ENCODE measurements at regions not wholly inside any gene's neighbourhood (a gene's known extent, or its start where the extent isn't known, plus 50 kb on each side); places are given as distances from the start of the nearest gene placed in this dataset.
"Not testable (repeated sequence)": the region's sequence is repeated elsewhere in the genome, so short reads cannot be mapped to it uniquely, and the experiment has no call there.

DNA sequence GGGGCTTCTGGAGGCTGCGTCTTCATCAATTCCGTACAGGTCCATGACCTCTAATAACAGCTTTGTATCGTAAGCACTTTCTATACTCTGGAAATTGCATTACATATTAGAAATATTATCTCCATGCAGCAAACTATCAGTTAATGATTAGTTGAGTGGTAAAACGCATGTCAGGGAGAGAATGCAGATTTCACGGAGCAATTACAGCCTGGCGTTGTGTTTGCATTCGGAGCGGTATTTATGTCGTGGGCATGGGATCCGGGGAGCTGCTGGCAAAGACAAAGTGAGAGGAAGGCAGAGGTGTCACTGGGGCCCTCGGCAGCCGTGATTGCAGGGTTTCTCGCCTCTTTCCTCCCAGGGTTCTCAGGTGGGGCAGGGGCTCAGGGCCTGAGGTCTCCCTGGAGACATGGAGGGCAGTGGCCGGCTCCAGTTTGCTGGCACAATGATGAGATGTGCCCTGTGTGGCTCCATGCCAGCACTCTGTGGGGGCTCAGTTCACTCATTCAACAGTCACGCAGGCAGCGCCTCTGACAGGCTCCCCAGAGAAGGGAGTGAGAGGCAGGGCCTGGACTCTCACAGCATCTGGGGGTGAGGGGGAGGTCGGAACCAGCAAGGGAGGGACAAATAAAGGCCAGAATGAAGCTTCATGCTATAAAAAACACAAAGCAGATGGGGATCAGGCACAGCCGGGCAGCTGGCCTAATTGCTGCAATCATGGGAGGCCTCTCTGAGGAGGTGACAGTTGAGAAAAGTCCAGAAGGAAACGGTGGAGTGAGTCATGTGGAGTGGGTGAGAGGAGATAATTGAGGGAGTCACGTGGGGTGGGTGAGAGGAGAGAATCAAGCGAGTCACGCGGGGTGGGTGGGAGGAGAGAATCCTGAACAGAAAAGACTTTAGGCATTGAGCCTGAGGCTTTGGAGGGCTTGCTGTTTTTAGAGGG, 1002.7 kb downstream of the BRD1 start:
- no peak for DNase-seq (ENCODE audit: low read depth, low spot score)

- no peak for DNase-seq (ENCODE audit: low read depth, low spot score)
Observed at GRCh38 chr22:48823941-48824340, 1003.7 kb downstream of the BRD1 start.

DNA sequence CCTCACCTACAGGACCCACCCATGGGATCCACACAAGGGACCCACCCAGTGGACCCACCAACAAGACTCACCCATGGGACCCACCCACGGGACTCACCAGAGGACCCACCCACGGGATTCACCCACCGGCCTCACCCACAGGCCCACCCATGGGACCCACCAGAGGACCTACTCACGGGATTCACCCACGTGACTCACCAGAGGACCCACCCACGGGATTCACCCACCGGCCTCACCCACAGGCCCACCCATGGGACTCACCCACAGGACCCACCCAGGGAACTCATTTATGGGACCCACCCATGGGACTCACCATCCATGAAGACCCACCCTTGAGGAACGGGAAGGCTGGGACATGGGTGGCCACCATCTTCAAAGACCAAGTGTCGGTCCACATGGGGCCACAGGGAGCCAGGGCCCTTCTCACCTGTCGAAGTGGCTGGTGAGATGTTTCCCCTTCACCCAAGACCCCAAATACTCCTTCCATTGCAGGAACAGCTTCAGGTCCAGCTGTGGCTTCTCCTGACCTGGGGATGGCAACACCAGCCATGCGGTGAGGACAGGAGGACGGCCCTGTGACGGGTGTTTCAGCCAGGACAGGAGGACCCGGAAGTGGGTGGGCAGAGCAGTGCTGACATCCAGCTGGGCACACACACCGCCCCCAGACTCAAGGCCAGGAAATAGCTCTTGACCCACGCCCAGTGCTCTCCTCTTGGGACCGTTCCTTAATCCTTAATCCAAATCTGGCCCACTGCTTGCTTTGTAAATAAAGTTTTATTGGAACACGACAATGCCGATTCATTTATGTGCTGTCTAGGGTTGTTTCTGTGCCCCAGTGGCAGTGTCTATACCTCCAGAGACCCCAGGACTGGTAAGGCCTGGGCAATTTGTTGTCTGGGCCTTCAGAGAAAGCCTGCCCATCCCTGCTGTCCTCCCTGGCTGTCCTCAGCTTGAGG, 1005.1 kb downstream of the BRD1 start:
- no peak for DNase-seq (ENCODE audit: low read depth, low spot score)

DNA sequence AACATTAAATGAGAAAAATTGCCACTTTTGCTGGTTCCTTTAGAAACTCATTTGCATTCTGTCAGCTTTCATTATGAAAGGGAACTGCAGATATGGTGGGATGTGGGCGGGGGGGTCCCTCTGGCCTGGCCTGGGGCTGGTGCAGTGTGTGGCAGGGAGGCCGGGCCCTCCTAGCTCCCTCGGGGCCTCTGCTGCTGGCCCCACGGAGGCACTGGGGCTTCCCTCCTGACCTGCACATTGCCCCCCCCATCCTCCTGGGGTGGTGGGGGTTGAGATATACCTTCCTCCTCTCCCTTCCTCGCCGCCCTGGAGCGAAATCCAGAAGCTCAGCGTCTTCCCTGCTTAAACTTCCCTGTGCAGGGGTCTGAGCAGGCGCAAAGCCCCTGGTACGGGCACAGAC, 1005.9 kb downstream of the BRD1 start:
- no peak for DNase-seq (ENCODE audit: low read depth, low spot score)

GRCh38 chr22:48821346-48821690, 1006.4 kb downstream of the BRD1 start:
- no peak for DNase-seq (ENCODE audit: low read depth, low spot score)

GRCh38 chr22:48820481-48821345, 1007.0 kb downstream of the BRD1 start:
- DNase-seq (ENCODE audit: low read depth, low spot score), result no peak

- no peak for DNase-seq (ENCODE audit: low read depth, low spot score)
Observed at GRCh38 chr22:48819961-48820360, 1007.7 kb downstream of the BRD1 start.

- no peak for DNase-seq (ENCODE audit: low read depth, low spot score)
Observed at GRCh38 chr22:48819232-48819631, 1008.4 kb downstream of the BRD1 start.

- not testable (repeated sequence) for DNase-seq (ENCODE audit: low read depth, low spot score)
Observed at GRCh38 chr22:48817491-48817890, 1010.2 kb downstream of the BRD1 start.

DNA sequence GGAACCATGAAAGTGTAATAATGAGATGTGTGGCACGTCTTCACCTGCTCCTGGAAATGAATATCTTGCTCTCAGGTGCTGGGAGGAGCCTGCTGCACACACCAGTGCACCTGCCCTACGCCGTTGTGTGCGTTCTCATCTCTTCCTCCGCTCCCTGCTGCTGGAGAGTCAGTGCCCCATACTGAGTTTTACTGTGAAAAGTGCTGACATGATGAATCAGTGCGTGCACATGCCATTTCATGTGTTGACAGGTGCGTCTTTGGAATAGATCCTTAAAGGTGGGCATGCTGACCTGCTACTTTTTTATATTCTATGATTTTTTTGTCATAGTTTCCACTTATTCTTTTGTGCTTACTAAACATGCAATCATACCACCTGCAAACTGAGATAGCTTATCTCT, 1015.8 kb downstream of the BRD1 start:
- DNase-seq (ENCODE audit: low read depth, low spot score), result no peak

- no peak for DNase-seq (ENCODE audit: low read depth, low spot score)
Observed at GRCh38 chr22:48808038-48808960, 1019.4 kb downstream of the BRD1 start.

DNA sequence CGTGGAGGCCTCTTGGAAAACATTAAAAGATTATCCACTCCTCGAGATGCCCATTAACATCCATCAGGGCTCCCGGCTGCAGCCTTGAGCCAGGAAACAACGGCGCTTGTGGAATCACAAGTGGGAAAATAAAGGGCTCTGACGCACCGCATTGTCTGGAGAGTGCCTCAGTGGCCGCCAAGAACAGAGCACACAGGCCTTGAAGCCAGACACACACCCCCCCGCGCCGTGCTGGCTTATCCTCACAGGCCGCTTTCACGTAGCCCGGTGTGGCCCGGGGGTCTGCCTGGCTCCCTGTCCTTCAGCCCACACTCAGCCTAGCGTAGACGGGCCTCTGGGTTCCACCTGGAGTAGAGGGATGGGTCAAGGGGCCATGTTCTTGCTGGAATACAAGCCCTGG, 1020.5 kb downstream of the BRD1 start:
- DNase-seq (ENCODE audit: low read depth, low spot score), result no peak

- no peak for DNase-seq (ENCODE audit: low read depth, low spot score)
Observed at GRCh38 chr22:48806227-48806781, 1021.4 kb downstream of the BRD1 start.

- DNase-seq (ENCODE audit: low read depth, low spot score), result no peak
Observed at GRCh38 chr22:48805516-48805915, 1022.2 kb downstream of the BRD1 start.

DNA sequence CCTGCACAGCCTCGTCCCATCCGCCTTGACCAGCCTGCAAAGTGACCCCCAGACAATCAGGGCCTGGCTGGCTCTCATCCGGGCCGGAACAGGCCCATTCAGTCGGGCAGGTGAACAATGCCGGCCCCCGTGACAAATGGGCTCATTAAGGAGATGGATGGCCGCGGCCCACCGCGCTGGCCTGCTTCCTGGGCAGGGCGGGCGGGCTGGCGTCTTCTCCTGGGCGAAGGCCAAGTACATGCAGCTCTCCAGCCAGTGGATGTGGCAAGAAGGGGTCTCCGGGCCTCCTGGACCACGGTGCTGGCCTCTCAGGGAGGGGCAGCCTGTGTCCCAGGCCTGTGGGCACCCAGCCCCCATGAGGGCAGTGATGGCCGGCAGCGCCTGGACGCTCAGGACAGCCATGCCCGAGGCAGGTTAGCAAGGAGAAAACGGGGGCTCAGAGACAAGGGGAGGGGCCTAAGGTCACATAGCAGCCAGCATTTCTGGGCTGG, 1022.8 kb downstream of the BRD1 start:
- DNase-seq (ENCODE audit: low read depth, low spot score), result no peak

DNA sequence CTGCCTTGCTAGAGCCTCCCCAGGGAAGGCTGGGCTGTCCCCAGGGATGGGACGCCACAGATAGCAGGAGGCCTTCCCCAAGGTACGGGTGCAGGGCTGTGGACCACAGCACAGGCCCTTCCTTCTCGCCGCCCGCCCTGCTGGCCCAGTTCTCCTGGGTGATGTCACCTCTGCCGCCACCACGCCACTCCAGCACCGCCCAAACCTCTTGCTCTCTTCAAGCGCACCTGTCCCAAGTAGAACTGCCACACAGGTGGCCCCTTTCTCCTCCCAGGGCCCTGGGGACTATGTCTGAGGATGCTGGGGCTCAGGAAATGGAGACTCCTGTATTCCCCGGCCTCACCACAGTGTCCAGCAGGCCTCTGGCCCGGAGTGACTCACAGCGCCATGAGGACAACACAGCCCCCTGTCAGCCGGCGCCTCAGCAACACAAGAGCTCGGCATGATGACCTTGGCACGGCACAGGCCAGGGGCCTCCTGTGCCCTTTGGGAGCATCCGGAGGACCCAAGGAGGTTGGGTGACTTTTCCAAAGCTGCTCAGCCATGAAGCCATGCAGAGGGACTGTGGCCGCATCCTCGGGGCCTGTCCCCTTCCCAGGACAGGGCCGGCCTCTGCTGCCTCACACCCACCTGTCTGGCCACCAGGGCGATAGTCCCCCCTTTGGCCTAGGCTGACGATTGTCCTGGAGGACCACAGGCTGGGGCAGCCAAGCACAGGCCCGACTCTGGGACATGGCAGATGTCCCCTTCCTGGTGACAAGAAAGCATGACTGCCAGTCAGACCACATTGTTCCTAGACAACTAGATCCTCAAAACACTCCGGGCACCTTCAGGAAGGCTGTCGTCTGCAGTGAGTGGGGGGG, 1023.5 kb downstream of the BRD1 start:
- no peak for DNase-seq (ENCODE audit: low read depth, low spot score)

GRCh38 chr22:48803171-48803947, 1024.3 kb downstream of the BRD1 start:
- DNase-seq (ENCODE audit: low read depth, low spot score), result no peak

GRCh38 chr22:48802576-48802975, 1025.1 kb downstream of the BRD1 start:
- DNase-seq (ENCODE audit: low read depth, low spot score), result no peak
